GM06990 (cell line): ENCODE measurements at regions not wholly inside any gene's neighbourhood (a gene's known extent, or its start where the extent isn't known, plus 50 kb on each side); places are given as distances from the start of the nearest gene placed in this dataset.

Experiments used
- DNase-seq: peaks from one replicate; pipeline ENCODE4 v3.0.0-alpha.2; 2011; ENCODE audit not compliant: insufficient read length; ENCODE audit errors: extremely low read depth
- H3K27me3 ChIP-seq: replicated peaks from 2 replicates; pipeline ENCODE4 v1.6.0; 2011; ENCODE audit warnings: low read length; ENCODE audit not compliant: control insufficient read depth, insufficient read depth
- H3K36me3 ChIP-seq: 2 replicates; pipeline ENCODE4 v1.5.1; 2011; ENCODE audit warnings: low read length; ENCODE audit not compliant: control insufficient read depth, insufficient read depth
- H3K4me3 ChIP-seq: replicated peaks from 2 replicates; pipeline ENCODE4 v1.5.1; 2011; ENCODE audit warnings: low read depth, mild to moderate bottlenecking, control low read depth, low read length
- TF ChIP-seq, protein P1 (sequence below): IDR thresholded peaks from 2 replicates; pipeline ENCODE4 v1.5.1; 2011; ENCODE audit warnings: low read length, control low read depth, mild to moderate bottlenecking, inconsistent platforms; ENCODE audit not compliant: insufficient read depth, poor library complexity, severe bottlenecking

DNA sequence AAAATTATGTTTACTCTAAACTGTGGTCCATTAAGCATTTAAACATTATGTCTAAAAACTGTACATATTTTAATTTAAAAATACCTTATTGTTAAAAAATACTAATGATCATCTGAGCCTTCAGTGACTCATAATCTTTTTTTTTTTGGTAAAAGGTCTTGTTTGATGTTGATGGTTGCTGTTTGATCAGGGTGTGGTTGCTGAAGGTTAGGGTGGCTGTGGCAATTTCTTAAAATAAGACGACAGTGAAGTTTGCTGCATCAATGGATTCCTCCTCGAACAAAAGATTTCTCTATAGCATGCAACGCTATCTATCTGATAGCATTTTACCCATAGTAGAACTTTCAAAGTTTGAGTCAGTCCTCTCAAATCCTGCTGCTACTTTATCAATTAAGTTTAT is 180.0 kb upstream of the AHR start:
- Histone ChIP-seq H3K36me3 (no peaks in the 10 kb centered on the region), H3K27me3 (no peaks in the 10 kb centered on the region), H3K4me3 (no peak overlapping the region)
- DNase-seq, result no peak
- TF ChIP-seq, protein P1, sequence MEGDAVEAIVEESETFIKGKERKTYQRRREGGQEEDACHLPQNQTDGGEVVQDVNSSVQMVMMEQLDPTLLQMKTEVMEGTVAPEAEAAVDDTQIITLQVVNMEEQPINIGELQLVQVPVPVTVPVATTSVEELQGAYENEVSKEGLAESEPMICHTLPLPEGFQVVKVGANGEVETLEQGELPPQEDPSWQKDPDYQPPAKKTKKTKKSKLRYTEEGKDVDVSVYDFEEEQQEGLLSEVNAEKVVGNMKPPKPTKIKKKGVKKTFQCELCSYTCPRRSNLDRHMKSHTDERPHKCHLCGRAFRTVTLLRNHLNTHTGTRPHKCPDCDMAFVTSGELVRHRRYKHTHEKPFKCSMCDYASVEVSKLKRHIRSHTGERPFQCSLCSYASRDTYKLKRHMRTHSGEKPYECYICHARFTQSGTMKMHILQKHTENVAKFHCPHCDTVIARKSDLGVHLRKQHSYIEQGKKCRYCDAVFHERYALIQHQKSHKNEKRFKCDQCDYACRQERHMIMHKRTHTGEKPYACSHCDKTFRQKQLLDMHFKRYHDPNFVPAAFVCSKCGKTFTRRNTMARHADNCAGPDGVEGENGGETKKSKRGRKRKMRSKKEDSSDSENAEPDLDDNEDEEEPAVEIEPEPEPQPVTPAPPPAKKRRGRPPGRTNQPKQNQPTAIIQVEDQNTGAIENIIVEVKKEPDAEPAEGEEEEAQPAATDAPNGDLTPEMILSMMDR, result no peak

DNA sequence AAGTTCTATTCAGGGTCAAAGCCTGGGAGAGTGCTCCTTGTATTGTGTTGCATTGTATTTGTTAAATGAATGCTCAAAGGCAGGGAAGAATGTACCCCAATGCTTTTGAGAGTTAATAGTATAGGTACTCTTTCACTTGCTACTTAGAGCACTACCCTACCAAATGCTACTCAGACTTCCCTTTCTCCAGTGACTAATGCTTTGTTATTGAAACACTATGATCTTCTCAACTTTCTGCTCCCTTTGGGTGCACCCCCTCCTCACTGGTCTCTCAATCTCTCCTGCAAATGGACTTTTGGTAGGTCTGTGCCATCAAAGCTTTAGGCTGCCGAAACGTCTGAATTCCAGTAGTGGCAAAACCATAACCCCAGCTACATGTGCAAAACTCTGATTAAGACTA is 177.7 kb upstream of the AHR start:
- DNase-seq, result no peak
- no peaks in the 10 kb centered on the region for H3K36me3 ChIP-seq
- TF ChIP-seq, protein P1, result no peak
- H3K27me3 ChIP-seq, result no peaks in the 10 kb centered on the region
- H3K4me3 ChIP-seq, result no peak overlapping the region

GRCh38 chr7:17121671-17122070 is 176.8 kb upstream of the AHR start:
- TF ChIP-seq, protein P1, result no peak
- DNase-seq, result no peak
- H3K27me3 ChIP-seq, result no peaks in the 10 kb centered on the region
- H3K36me3 ChIP-seq, result no peaks in the 10 kb centered on the region
- H3K4me3 ChIP-seq, result no peak overlapping the region

DNA sequence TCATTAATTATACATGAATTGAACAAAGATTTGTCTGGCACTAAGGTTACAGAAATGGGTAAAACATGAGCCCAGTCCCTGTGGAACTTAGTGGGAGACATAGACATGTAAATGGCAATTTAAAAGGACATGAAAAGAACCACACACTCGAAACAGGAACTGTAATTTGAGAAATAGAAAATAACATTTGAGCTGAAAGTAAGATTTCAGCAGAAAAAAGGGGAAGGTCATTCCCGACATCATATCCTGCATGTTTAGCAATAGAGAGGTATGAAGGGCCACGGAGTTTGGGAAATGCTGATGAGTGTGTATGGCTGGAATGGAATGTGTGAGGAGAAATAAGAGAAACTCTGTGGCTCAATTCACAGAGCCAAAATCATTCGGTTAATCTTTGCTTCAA is 175.4 kb upstream of the AHR start:
- H3K27me3 ChIP-seq, result no peaks in the 10 kb centered on the region
- no peaks in the 10 kb centered on the region for H3K36me3 ChIP-seq
- H3K4me3 ChIP-seq, result no peak overlapping the region
- TF ChIP-seq, protein P1, result no peak
- no peak for DNase-seq

DNA sequence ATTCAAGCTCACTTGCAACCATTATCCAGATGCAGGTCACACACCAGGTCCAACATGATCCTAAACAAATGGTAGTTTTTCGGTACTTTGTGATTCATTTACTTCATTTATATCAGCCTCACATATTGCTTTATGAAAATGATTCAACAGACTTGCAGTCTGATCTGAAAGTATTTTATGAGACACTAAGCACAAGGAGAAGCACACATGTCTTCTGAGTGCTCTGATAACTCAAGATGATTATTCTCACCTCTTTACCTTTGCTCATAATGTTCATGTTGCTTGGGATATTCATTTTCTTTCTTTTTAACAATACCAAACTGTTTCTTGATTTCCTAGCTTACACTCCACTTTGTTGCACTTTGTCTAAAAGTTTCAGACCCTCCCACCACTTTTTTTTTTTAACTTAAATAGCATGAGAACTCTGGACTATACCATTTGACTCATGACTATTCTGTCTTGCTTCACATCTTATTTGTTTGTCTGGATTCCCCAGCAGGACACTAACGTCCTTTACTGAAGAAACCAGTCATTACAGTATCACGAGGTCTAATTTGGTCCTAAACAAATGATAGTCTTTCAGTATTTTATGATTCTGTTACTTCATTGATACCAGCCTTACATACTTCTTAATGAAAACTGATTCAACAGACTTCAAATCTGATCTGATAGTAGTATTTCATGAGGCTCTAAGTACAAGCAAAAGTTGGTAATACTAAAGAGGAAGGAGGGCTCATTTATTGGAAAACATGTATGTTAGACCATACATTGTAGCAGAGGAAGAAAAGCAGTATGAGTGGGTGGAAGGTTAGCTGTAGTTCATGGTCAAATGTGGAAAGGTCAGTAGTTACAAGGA is 171.8 kb upstream of the AHR start:
- DNase-seq, result peak; percentile 43
- TF ChIP-seq, protein P1, result no peak
- Histone ChIP-seq H3K36me3 (no peaks in the 10 kb centered on the region), H3K27me3 (no peaks in the 10 kb centered on the region), H3K4me3 (no peak overlapping the region)

DNA sequence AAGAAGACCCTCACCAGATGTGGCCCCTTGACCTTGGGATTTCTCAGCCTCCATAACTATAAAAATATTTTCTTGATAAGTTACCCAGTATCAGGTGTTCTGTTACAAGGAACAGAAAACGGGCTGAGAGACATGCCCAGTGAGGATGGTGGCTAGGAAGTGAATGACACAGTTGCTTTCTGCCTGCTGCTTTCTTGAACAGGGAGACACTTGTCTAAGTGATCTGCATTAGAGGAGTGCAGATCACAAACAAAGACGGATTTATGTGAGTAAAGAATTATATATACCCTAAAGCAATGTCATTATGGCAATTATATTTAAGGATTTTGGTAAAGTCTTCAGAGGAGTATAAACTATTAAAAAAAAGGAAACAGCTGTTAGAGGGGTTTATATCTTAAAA is 169.2 kb upstream of the AHR start:
- no peak for DNase-seq
- no peaks in the 10 kb centered on the region for H3K36me3 ChIP-seq
- no peak overlapping the region for H3K4me3 ChIP-seq
- no peaks in the 10 kb centered on the region for H3K27me3 ChIP-seq
- TF ChIP-seq, protein P1, result no peak
